Parathyroid adenoma (tissue), 2 donors: ENCODE measurements at regions not wholly inside any gene's neighbourhood (a gene's known extent, or its start where the extent isn't known, plus 50 kb on each side); places are given as distances from the start of the nearest gene placed in this dataset.
"Not testable (repeated sequence)": the region's sequence is repeated elsewhere in the genome, so short reads cannot be mapped to it uniquely, and the experiment has no call there.

Experiments
- H2AFZ ChIP-seq: fragments of 300-600 bp; sonication (generic); one replicate; pipeline ENCODE4 v1.7.0; 2017; ENCODE audit warnings: antibody characterized with exemption, mild to moderate bottlenecking
- H3K27ac ChIP-seq: fragments of 300-600 bp; sonication (generic); one replicate; pipeline ENCODE4 v1.7.0; 2017
- H3K27me3 ChIP-seq: fragments of 300-600 bp; sonication (generic); one replicate; pipeline ENCODE4 v1.7.0; 2017; ENCODE audit warnings: low read length; ENCODE audit not compliant: control insufficient read depth, insufficient read depth
- H3K36me3 ChIP-seq: fragments of 300-600 bp; sonication (generic); one replicate; pipeline ENCODE4 v1.7.0; 2017; ENCODE audit warnings: low read length; ENCODE audit not compliant: control insufficient read depth, insufficient read depth
- H3K4me1 ChIP-seq: fragments of 300-600 bp; sonication (generic); one replicate; pipeline ENCODE4 v1.7.0; 2017; ENCODE audit warnings: control low read depth
- H3K4me2 ChIP-seq: fragments of 300-600 bp; sonication (generic); one replicate; pipeline ENCODE4 v1.7.0; 2017; ENCODE audit warnings: low read length
- H3K4me3 ChIP-seq: fragments of 300-600 bp; sonication (generic); one replicate; pipeline ENCODE4 v1.7.0; 2017; ENCODE audit warnings: low read depth, low read length
- H3K79me2 ChIP-seq: fragments of 300-600 bp; sonication (generic); one replicate; pipeline ENCODE4 v1.7.0; 2017; ENCODE audit warnings: control low read depth
- H3K9ac ChIP-seq: fragments of 300-600 bp; sonication (generic); one replicate; pipeline ENCODE4 v1.7.0; 2017; ENCODE audit warnings: mild to moderate bottlenecking
- H3K9me3 ChIP-seq: fragments of 300-600 bp; sonication (generic); one replicate; pipeline ENCODE4 v1.7.0; 2017; ENCODE audit warnings: low read length; ENCODE audit not compliant: control insufficient read depth
- TF ChIP-seq, protein P1 (sequence below): fragments of 300-600 bp; sonication (generic); IDR thresholded peaks from one replicate; pipeline ENCODE4 v1.7.0; 2017; ENCODE audit warnings: antibody characterized with exemption, mild to moderate bottlenecking
- donor health status: primary hyperparathyroidism.

DNA sequence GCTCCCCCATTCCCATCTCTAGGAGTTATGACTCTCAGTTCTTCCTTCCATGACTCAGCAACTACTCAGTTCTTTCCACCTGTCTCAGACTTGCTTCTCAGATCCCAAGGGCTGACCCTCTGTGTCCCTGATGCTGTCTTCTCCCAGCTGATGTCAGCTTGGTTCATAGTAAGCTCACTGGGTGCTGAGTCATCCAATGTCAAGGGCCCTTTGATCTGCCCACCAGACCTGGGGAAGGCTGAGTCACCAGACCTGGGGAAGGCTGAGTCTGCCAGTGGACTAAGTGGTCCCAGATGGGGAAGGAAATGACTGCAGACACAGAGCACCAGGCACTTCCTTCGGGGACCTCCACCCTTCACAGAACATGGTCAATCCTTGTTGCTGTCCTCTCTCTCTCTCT, 76.1 kb upstream of the ZEB1 start:
- no peaks in the 10 kb centered on the region for H3K36me3 ChIP-seq
- no peaks in the 10 kb centered on the region for H3K27me3 ChIP-seq
- H3K4me3 ChIP-seq = no peak overlapping the region
- H2AFZ ChIP-seq = no peak overlapping the region
- H3K27ac ChIP-seq = no peak overlapping the region
- H3K79me2 ChIP-seq = no peaks in the 10 kb centered on the region
- no peaks in the 10 kb centered on the region for H3K9me3 ChIP-seq
- TF ChIP-seq, protein P1, sequence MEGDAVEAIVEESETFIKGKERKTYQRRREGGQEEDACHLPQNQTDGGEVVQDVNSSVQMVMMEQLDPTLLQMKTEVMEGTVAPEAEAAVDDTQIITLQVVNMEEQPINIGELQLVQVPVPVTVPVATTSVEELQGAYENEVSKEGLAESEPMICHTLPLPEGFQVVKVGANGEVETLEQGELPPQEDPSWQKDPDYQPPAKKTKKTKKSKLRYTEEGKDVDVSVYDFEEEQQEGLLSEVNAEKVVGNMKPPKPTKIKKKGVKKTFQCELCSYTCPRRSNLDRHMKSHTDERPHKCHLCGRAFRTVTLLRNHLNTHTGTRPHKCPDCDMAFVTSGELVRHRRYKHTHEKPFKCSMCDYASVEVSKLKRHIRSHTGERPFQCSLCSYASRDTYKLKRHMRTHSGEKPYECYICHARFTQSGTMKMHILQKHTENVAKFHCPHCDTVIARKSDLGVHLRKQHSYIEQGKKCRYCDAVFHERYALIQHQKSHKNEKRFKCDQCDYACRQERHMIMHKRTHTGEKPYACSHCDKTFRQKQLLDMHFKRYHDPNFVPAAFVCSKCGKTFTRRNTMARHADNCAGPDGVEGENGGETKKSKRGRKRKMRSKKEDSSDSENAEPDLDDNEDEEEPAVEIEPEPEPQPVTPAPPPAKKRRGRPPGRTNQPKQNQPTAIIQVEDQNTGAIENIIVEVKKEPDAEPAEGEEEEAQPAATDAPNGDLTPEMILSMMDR = no peak
- H3K4me2 ChIP-seq = no peak overlapping the region
- H3K4me1 ChIP-seq = no peaks in the 10 kb centered on the region
- H3K9ac ChIP-seq = no peak overlapping the region

DNA sequence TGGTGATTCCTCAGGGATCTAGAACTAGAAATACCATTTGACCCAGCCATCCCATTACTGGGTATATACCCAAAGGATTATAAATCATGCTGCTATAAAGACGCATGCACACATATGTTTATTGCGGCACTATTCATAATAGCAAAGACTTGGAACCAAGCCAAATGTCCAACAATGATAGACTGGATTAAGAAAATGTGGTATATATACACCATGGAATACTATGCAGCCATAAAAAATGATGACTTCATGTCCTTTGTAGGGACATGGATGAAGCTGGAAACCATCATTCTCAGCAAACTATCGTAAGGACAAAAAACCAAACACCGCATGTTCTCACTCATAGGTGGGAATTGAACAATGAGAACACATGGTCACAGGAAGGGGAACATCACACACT, 67.9 kb upstream of the ZEB1 start:
- not testable (repeated sequence) for H2AFZ ChIP-seq

DNA sequence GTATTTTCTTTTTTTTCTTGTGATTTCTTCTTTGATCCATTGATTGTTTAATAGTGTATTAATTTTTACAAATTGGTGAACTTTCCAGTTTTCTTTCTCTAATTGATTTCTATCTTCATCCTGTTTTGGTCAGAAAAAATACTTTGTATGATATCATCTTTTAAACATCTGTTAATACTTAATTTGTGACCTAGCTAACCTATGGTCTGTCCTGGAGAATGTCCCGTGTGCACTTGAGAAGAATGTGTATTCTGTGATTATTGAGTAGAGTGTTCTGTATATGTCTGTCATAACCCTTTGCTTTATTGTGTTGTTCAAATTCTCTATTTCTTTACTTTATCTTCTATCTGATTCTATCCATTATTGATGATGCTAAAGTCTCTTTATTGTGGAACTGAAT, 65.8 kb upstream of the ZEB1 start:
- Histone ChIP-seq H3K27me3 (no peaks in the 10 kb centered on the region), H3K9ac (no peak overlapping the region), H3K4me1 (no peaks in the 10 kb centered on the region), H3K9me3 (peaks cover 4% of the 10 kb centered on the region), H2AFZ (no peak overlapping the region), H3K36me3 (no peaks in the 10 kb centered on the region), H3K27ac (no peak overlapping the region), H3K79me2 (no peaks in the 10 kb centered on the region), H3K4me2 (no peak overlapping the region), H3K4me3 (no peak overlapping the region)
- TF ChIP-seq, protein P1 = no peak

More for the DNA sequence above, 67.9 kb upstream of the ZEB1 start:
- H3K9ac ChIP-seq, H3K36me3 ChIP-seq, H3K4me3 ChIP-seq, H3K4me2 ChIP-seq, H3K79me2 ChIP-seq, H3K27ac ChIP-seq, H3K4me1 ChIP-seq, H3K9me3 ChIP-seq, H3K27me3 ChIP-seq: not testable (repeated sequence)

DNA sequence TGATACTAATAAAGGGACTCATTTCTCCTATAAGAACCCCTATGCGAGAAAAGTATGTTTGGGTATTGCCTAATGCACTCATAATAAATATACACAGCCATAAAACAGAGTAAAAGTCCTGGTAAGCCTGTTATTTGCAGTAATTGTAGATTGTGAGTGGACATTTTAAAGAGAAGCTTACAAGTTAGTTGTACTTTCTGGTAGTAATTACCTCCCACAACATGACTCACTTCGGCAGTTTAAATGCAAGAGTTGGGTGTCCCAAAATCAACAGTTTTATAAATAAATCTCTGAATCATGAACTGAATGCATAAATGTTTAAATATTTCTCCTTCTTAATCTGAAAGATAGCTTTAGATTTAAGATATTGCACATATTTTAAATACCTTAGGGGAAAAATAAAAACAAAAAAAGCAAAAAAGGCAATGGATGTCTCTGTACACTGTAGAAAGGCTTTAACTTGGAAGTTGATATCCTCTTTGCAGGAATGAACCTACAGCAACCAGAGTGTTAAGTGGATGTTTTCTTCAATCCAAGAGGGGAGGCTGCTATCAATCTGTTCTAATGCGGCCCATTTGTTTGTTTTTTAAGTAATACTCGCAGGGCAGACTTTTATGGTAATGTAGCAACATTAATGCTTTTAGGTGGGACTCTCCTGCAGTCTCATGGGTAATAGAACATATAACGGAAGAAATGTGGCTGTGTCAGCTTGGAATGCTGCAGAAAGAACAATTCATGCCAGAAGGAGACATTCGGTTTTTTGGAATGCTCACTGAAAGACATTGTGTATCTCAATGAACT, 57.3 kb upstream of the ZEB1 start:
- Histone ChIP-seq H3K4me3 (no peak overlapping the region), H3K9ac (no peak overlapping the region)

DNA sequence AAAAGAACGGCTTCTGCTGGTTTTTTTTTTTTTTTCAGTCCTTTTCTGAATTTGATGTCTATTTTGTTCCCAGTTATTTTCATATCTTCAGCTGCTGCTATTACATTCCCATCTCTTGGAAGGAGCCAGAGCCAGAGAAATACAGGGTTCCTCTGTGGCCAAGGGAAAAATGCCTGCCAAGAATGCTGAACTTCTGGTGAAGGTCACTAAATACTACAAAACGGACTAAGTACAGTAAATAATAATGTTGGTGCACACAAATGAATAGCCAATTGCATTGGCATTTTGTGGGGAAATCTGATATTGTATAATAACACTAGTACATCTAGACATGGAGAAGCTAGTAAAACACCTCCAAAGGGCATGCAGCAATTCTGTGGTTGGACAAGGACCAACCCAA, 56.3 kb upstream of the ZEB1 start:
- TF ChIP-seq, protein P1 = no peak
- Histone ChIP-seq H3K9ac (no peak overlapping the region), H2AFZ (no peak overlapping the region), H3K9me3 (no peaks in the 10 kb centered on the region), H3K27ac (no peak overlapping the region), H3K36me3 (no peaks in the 10 kb centered on the region), H3K4me1 (no peaks in the 10 kb centered on the region), H3K4me3 (no peak overlapping the region), H3K79me2 (no peaks in the 10 kb centered on the region), H3K27me3 (no peaks in the 10 kb centered on the region), H3K4me2 (no peak overlapping the region)

More for the DNA sequence above, 57.3 kb upstream of the ZEB1 start:
- no peaks in the 10 kb centered on the region for H3K27me3 ChIP-seq
- TF ChIP-seq, protein P1 = no peak
- H3K4me1 ChIP-seq = no peaks in the 10 kb centered on the region
- H3K36me3 ChIP-seq = no peaks in the 10 kb centered on the region
- H3K79me2 ChIP-seq = no peaks in the 10 kb centered on the region
- H3K27ac ChIP-seq = no peak overlapping the region
- H3K9me3 ChIP-seq = no peaks in the 10 kb centered on the region
- H2AFZ ChIP-seq = no peak overlapping the region
- no peak overlapping the region for H3K4me2 ChIP-seq
